ENCODE measurements at regions not wholly inside any gene's neighbourhood (a gene's known extent, or its start where the extent isn't known, plus 50 kb on each side); places are given as distances from the start of the nearest gene placed in this dataset.

GRCh38 chr14:83798421-83798820 is 1731.5 kb upstream of the FLRT2 start:
- TF ChIP-seq CTCF (IDR thresholded peaks at IDR 0.05; ENCODE audit: low read depth, low read length), result no peak
- TF ChIP-seq POLR2A (IDR thresholded peaks at IDR 0.05; ENCODE audit: extremely low read depth, insufficient read length), result no peak
- no peak for TF ChIP-seq MAX (IDR thresholded peaks at IDR 0.05; ENCODE audit: low read depth, low read length)

Measured in NB4 (cell line).